DND-41 (cell line): ENCODE measurements at regions not wholly inside any gene's neighbourhood (a gene's known extent, or its start where the extent isn't known, plus 50 kb on each side); places are given as distances from the start of the nearest gene placed in this dataset.

Source experiments
- CTCF ChIP-seq: IDR thresholded peaks from 2 replicates; pipeline ENCODE4 v1.5.1; 2012; ENCODE audit warnings: borderline replicate concordance, low read length, moderate library complexity, mild to moderate bottlenecking; ENCODE audit not compliant: poor library complexity, severe bottlenecking; ENCODE audit errors: extremely low read depth
- EZH2 ChIP-seq: IDR thresholded peaks from 3 replicates; pipeline ENCODE4 v1.6.1; 2012; ENCODE audit warnings: borderline replicate concordance, low read depth, mild to moderate bottlenecking, moderate library complexity, low read length, inconsistent platforms; ENCODE audit not compliant: severe bottlenecking

GRCh38 chr9:102428305-102428704 lies 566.8 kb upstream of the CYLC2 start:
- TF ChIP-seq CTCF, result no peak
- TF ChIP-seq EZH2, result no peak
